ENCODE measurements at regions not wholly inside any gene's neighbourhood (a gene's known extent, or its start where the extent isn't known, plus 50 kb on each side); places are given as distances from the start of the nearest gene placed in this dataset.

DNA sequence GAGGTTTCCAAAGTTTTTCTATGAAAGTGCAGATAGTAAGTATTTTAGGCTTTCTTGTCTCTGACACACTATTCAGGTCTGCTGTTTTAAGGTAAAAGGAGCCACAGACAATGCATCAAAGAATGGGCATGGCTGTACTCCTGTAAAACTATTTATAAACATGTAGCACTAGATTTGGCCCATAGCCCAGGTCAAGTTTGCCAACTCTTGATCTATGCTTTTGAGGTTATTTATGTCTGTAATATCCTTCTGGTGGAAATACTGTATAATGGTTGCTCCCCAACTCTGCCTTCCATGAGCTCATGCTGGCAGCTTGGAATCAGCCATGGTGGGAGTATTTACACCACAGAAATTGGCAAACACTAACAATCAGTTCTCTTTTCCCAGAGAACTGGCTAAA is 244.6 kb downstream of the BUB3 start:
- Histone ChIP-seq H3K27me3 (ENCODE audit: control insufficient read depth in 2 of 2, insufficient read depth in 2 of 2, low read length in 2 of 2) (no peaks in the 10 kb centered on the region), H3K9me3 (replicated peaks; ENCODE audit: control insufficient read depth, insufficient read depth, low read depth, low read length) (no peaks in the 10 kb centered on the region), H3K79me2 (ENCODE audit: control insufficient read depth, insufficient read depth, low read length) (no peaks in the 10 kb centered on the region), H3K9ac (ENCODE audit: insufficient read depth in 1 of 2, low read depth in 2 of 2, low read length in 2 of 2) (no peak overlapping the region), H3K27ac (ENCODE audit: extremely low read depth, low read depth, low read length) (no peak overlapping the region), H3K36me3 (ENCODE audit: control insufficient read depth, insufficient read depth, low read length) (no peaks in the 10 kb centered on the region), H2AFZ (ENCODE audit: low read depth, low read length) (no peak overlapping the region), H3K4me2 (ENCODE audit: insufficient read depth, low read length) (no peak overlapping the region), H3K9me1 (ENCODE audit: control insufficient read depth, insufficient read depth, low read length) (no peaks in the 10 kb centered on the region), H3K4me1 (replicated peaks in 1 of 2; ENCODE audit: control insufficient read depth in 2 of 2, insufficient read depth in 2 of 2, low read length in 2 of 2) (no peaks in the 10 kb centered on the region; a peak in 1 of 5 replicates), H3K4me3 (no peak overlapping the region), H4K20me1 (replicated peaks; ENCODE audit: control insufficient read depth, insufficient read depth, low read length) (no peaks in the 10 kb centered on the region)
- in situ Hi-C loops (cut with MboI): no loop called here
- intact Hi-C loops (cut with micrococcal nuclease): no loop called here
- ChIA-PET POLR2A (interaction anchor here (0.5 kb wide), 1 partner anchor 97 kb away, joined by 3 read pairs; no protein-coding TSS in a partner anchor), CTCF (ENCODE audit: low intra/inter-chr PET ratio) (no interaction called here)
- no TSS peak for BruUV-seq (replicated peaks)
- TF ChIP-seq NRF1 (conservative IDR thresholded peaks at IDR 0.05 in 1 of 2, IDR thresholded peaks at IDR 0.05 in 1 of 2) (no peak), HNRNPK (IDR thresholded peaks at IDR 0.05; ENCODE audit: low read depth, low read length, poor library complexity, severe bottlenecking) (no peak), DACH1 (IDR thresholded peaks at IDR 0.05; ENCODE audit: partially characterized antibody) (no peak), FOXK1 (CRISPR knock-in tag; IDR thresholded peaks at IDR 0.05; ENCODE audit: borderline replicate concordance) (no peak), POLR3G (IDR thresholded peaks at IDR 0.05; ENCODE audit: extremely low read depth, insufficient read length, insufficient replicate concordance) (no peak), NFYB (IDR thresholded peaks at IDR 0.05; ENCODE audit: extremely low read depth, insufficient read length) (no peak), RBFOX2 (IDR thresholded peaks at IDR 0.05; ENCODE audit: low read depth, low read length) (no peak), RFX7 (CRISPR knock-in tag; IDR thresholded peaks at IDR 0.05) (no peak), KDM5B (IDR thresholded peaks at IDR 0.05; ENCODE audit: insufficient replicate concordance, low read depth, low read length) (no peak), PHTF2 (CRISPR knock-in tag; IDR thresholded peaks at IDR 0.05) (no peak), MAZ (CRISPR knock-in tag; conservative IDR thresholded peaks at IDR 0.05 in 1 of 2, IDR thresholded peaks at IDR 0.05 in 1 of 2) (no peak), TCF7 (IDR thresholded peaks at IDR 0.05; ENCODE audit: borderline replicate concordance) (no peak)
- TF ChIP-seq, protein P1, sequence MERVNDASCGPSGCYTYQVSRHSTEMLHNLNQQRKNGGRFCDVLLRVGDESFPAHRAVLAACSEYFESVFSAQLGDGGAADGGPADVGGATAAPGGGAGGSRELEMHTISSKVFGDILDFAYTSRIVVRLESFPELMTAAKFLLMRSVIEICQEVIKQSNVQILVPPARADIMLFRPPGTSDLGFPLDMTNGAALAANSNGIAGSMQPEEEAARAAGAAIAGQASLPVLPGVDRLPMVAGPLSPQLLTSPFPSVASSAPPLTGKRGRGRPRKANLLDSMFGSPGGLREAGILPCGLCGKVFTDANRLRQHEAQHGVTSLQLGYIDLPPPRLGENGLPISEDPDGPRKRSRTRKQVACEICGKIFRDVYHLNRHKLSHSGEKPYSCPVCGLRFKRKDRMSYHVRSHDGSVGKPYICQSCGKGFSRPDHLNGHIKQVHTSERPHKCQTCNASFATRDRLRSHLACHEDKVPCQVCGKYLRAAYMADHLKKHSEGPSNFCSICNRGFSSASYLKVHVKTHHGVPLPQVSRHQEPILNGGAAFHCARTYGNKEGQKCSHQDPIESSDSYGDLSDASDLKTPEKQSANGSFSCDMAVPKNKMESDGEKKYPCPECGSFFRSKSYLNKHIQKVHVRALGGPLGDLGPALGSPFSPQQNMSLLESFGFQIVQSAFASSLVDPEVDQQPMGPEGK (CRISPR knock-in tag; IDR thresholded peaks at IDR 0.05; ENCODE audit: borderline replicate concordance): no peak
- TF ChIP-seq, protein P2, sequence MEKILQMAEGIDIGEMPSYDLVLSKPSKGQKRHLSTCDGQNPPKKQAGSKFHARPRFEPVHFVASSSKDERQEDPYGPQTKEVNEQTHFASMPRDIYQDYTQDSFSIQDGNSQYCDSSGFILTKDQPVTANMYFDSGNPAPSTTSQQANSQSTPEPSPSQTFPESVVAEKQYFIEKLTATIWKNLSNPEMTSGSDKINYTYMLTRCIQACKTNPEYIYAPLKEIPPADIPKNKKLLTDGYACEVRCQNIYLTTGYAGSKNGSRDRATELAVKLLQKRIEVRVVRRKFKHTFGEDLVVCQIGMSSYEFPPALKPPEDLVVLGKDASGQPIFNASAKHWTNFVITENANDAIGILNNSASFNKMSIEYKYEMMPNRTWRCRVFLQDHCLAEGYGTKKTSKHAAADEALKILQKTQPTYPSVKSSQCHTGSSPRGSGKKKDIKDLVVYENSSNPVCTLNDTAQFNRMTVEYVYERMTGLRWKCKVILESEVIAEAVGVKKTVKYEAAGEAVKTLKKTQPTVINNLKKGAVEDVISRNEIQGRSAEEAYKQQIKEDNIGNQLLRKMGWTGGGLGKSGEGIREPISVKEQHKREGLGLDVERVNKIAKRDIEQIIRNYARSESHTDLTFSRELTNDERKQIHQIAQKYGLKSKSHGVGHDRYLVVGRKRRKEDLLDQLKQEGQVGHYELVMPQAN (IDR thresholded peaks at IDR 0.05; ENCODE audit: borderline replicate concordance): no peak
- ATAC-seq: no peak
- no peak for FAIRE-seq
- no peak for DNase-seq (ENCODE audit: extremely low read depth in 1 of 4, low spot score in 3 of 4)
